Endothelial cell of umbilical vein (primary cell): ENCODE measurements at regions not wholly inside any gene's neighbourhood (a gene's known extent, or its start where the extent isn't known, plus 50 kb on each side); places are given as distances from the start of the nearest gene placed in this dataset.

ENCODE experiments used
- BruUV-seq: library from RNA; stranded (reverse); fragments of 400-500 nt; replicated peaks from 2 replicates; lab custom pipeline; 2021; lab: Mats Ljungman, UMichigan
- CTCF ChIA-PET: fragments of 300-600, 350-600 bp; sonication (Branson Sonifier 250); formaldehyde crosslinking; loops from one replicate; lab custom pipeline; 2021; ENCODE audit warnings: antibody characterized with exemption, inconsistent platforms; lab: Charles Lee
- POLR2A ChIA-PET: fragments of 300-600, 350-600 bp; sonication (Branson Sonifier 250); formaldehyde crosslinking; loops from one replicate; lab custom pipeline; 2021; ENCODE audit warnings: antibody characterized with exemption, inconsistent platforms; lab: Charles Lee
- DNase-seq: peaks from one replicate; pipeline ENCODE4 v3.0.0-alpha.2; 2011; ENCODE audit warnings: low read depth, low spot score
- FAIRE-seq: peaks from 2 replicates; lab custom pipeline; 2011; peaks lifted over from hg19 to GRCh38; lab: Jason Lieb, UNC
- H2AFZ ChIP-seq: 2 replicates; pipeline ENCODE4 v1.6.0; 2012; ENCODE audit warnings: low read depth, low read length, control low read depth, inconsistent platforms
- H3K27ac ChIP-seq: 2 replicates; pipeline ENCODE4 v1.5.1; 2011; ENCODE audit warnings: low read depth, mild to moderate bottlenecking, control low read depth, low read length, moderate library complexity; ENCODE audit not compliant: insufficient read depth
- H3K27me3 ChIP-seq, 2 experiments: 2 replicates each; pipeline versions ENCODE4 v1.6.0 to v1.6.1; 2011; ENCODE audit warnings: low read length in 2 of 2, mixed read lengths in 1 of 2; ENCODE audit not compliant: control insufficient read depth in 2 of 2, insufficient read depth in 2 of 2
- H3K36me3 ChIP-seq, 2 experiments: 2 replicates in 1 of 2; 3 replicates in 1 of 2; pipeline ENCODE4 v1.5.1; 2011; ENCODE audit warnings: low read length in 2 of 2, mild to moderate bottlenecking in 1 of 2, moderate library complexity in 1 of 2; ENCODE audit not compliant: control insufficient read depth in 2 of 2, insufficient read depth in 2 of 2; ENCODE audit errors: extremely low read depth in 1 of 2
- H3K4me1 ChIP-seq: 3 replicates; pipeline ENCODE4 v1.5.1; 2011; ENCODE audit warnings: mild to moderate bottlenecking, low read length; ENCODE audit not compliant: control insufficient read depth, insufficient read depth; ENCODE audit errors: extremely low read depth
- H3K4me2 ChIP-seq: 2 replicates; pipeline ENCODE4 v1.6.1; 2011; ENCODE audit warnings: low read length, control low read depth, mixed read lengths; ENCODE audit not compliant: insufficient read depth
- H3K4me3 ChIP-seq, 3 experiments: fragments of 200-600 bp in 1 of 3; sonication (generic), shearing (Covaris generic) in 1 of 3; replicated peaks in 1 of 3; 2 replicates each; pipeline ENCODE4 v1.5.1; 2011 to 2016; ENCODE audit warnings: control low read depth in 3 of 3, low read length in 3 of 3, mild to moderate bottlenecking in 2 of 3, inconsistent platforms in 1 of 3, low read depth in 1 of 3, moderate library complexity in 1 of 3; ENCODE audit not compliant: insufficient read depth in 1 of 3
- H3K79me2 ChIP-seq: 2 replicates; pipeline ENCODE4 v1.6.0; 2012; ENCODE audit warnings: low read length, inconsistent platforms; ENCODE audit not compliant: control insufficient read depth, insufficient read depth
- H3K9ac ChIP-seq: replicated peaks from 2 replicates; pipeline ENCODE3; 2011; ENCODE audit warnings: low read length, control low read depth; ENCODE audit not compliant: insufficient read depth; ENCODE audit errors: extremely low read depth
- H3K9me1 ChIP-seq: replicated peaks from 3 replicates; pipeline ENCODE4 v1.6.0; 2011; ENCODE audit warnings: mild to moderate bottlenecking, low read length; ENCODE audit not compliant: control insufficient read depth, insufficient read depth; ENCODE audit errors: extremely low read depth
- H3K9me3 ChIP-seq: replicated peaks from 2 replicates; pipeline ENCODE4 v1.5.1; 2012; ENCODE audit warnings: low read length, inconsistent platforms; ENCODE audit not compliant: control insufficient read depth, insufficient read depth
- H4K20me1 ChIP-seq: replicated peaks from 2 replicates; pipeline ENCODE3; 2011; ENCODE audit warnings: mild to moderate bottlenecking, low read length; ENCODE audit not compliant: control insufficient read depth, insufficient read depth; ENCODE audit errors: extremely low read depth
- CTCF ChIP-seq, 2 donors: IDR thresholded peaks; 1 replicate in 1 of 2; 2 replicates in 1 of 2; pipeline ENCODE4 v1.5.1; 2011; ENCODE audit warnings: low read length in 2 of 2, mild to moderate bottlenecking in 2 of 2, moderate library complexity in 2 of 2, control low read depth in 1 of 2, inconsistent platforms in 1 of 2, low read depth in 1 of 2; ENCODE audit not compliant: insufficient read depth in 1 of 2; ENCODE audit errors: extremely low read depth in 1 of 2
- EZH2 ChIP-seq: IDR thresholded peaks from 2 replicates; pipeline ENCODE4 v1.6.1; 2012; ENCODE audit warnings: borderline replicate concordance, low read depth, mild to moderate bottlenecking, moderate library complexity, low read length, inconsistent platforms; ENCODE audit not compliant: severe bottlenecking
- FOS ChIP-seq: IDR thresholded peaks from 2 replicates; pipeline ENCODE4 v1.6.1; 2011; ENCODE audit warnings: mild to moderate bottlenecking, low read length, moderate library complexity, borderline replicate concordance; ENCODE audit not compliant: insufficient read depth
- GATA2 ChIP-seq: IDR thresholded peaks from 2 replicates; pipeline ENCODE4 v1.7.0; 2011; ENCODE audit warnings: low read depth, mild to moderate bottlenecking, moderate library complexity, mixed read lengths, low read length; ENCODE audit not compliant: insufficient read length, insufficient read depth
- JUN ChIP-seq: IDR thresholded peaks from 2 replicates; pipeline ENCODE4 v1.6.1; 2011; ENCODE audit warnings: borderline replicate concordance, low read depth; ENCODE audit not compliant: insufficient read length, insufficient read depth
- MAX ChIP-seq: IDR thresholded peaks from 2 replicates; pipeline ENCODE4 v1.6.1; 2011; ENCODE audit not compliant: insufficient read depth, insufficient read length
- MYC ChIP-seq: IDR thresholded peaks from one replicate; pipeline ENCODE4 v1.6.1; 2011; ENCODE audit warnings: mild to moderate bottlenecking, low read depth, low read length
- POLR2A ChIP-seq: IDR thresholded peaks from 2 replicates; pipeline ENCODE4 v1.6.1; 2012; ENCODE audit warnings: low read depth, mild to moderate bottlenecking, control low read depth, low read length
- POLR2AphosphoS5 ChIP-seq: IDR thresholded peaks from 2 replicates; pipeline ENCODE4 v1.6.1; 2012; ENCODE audit warnings: low read depth, mild to moderate bottlenecking, control low read depth, low read length, moderate library complexity; ENCODE audit not compliant: insufficient read depth
- dilution Hi-C: fragments of 300-500 bp; cut with MboI; formaldehyde crosslinking; loops from one replicate; pipeline ENCODE4 v1.15.0; 2019; ENCODE audit warnings: low sequenced_read_pairs; ENCODE audit not compliant: extremely low pct_ligation_motif_present
- intact Hi-C: fragments of 100-400 bp; cut with micrococcal nuclease; formaldehyde crosslinking; loops from one replicate; pipeline ENCODE4 v1.10.0; 2022

- H3K9me3 ChIP-seq, result no peaks in the 10 kb centered on the region
- H3K27ac ChIP-seq, result no peak overlapping the region
- H3K4me1 ChIP-seq, result no peaks in the 10 kb centered on the region
- H2AFZ ChIP-seq, result no peak overlapping the region
- H3K9ac ChIP-seq, result no peak overlapping the region
- H3K9me1 ChIP-seq, result no peaks in the 10 kb centered on the region
- H3K4me3 ChIP-seq, result no peak overlapping the region
- DNase-seq (no peak), FAIRE-seq (no peak)
- CTCF ChIA-PET, result no interaction called here
- no peak overlapping the region for H3K4me2 ChIP-seq
- H3K27me3 ChIP-seq, result no peaks in the 10 kb centered on the region
- H3K36me3 ChIP-seq, result no peaks in the 10 kb centered on the region
- H4K20me1 ChIP-seq, result no peaks in the 10 kb centered on the region
- no peaks in the 10 kb centered on the region for H3K79me2 ChIP-seq
- no TSS peak for BruUV-seq
- TF ChIP-seq GATA2 (no peak), JUN (no peak), POLR2AphosphoS5 (no peak), MYC (no peak), MAX (no peak)
- intact Hi-C loops, result no loop called here
- dilution Hi-C loops, result no loop called here
- POLR2A ChIA-PET, result no interaction called here
These were observed 383.6 kb upstream of the NR2F2 start for GRCh38 chr15:95946926-95947325.

- no peaks in the 10 kb centered on the region for H3K36me3 ChIP-seq
- FAIRE-seq (no peak), DNase-seq (no peak)
- H3K27me3 ChIP-seq, result no peaks in the 10 kb centered on the region
- H3K9ac ChIP-seq, result no peak overlapping the region
- dilution Hi-C loops (no loop called here), intact Hi-C loops (no loop called here)
- no peak overlapping the region for H3K4me3 ChIP-seq
- POLR2A ChIA-PET, result no interaction called here
- no peaks in the 10 kb centered on the region for H3K4me1 ChIP-seq
- H3K4me2 ChIP-seq, result no peak overlapping the region
- no peaks in the 10 kb centered on the region for H3K9me1 ChIP-seq
- no peak overlapping the region for H3K27ac ChIP-seq
- TF ChIP-seq CTCF (IDR thresholded peaks at IDR 0.05; ENCODE audit: extremely low read depth in 1 of 2, insufficient read depth in 1 of 2, low read depth in 1 of 2, low read length in 2 of 2) (no peak), JUN (no peak), GATA2 (no peak), POLR2AphosphoS5 (no peak), EZH2 (no peak), FOS (no peak), MYC (no peak), MAX (no peak), POLR2A (no peak)
- H3K9me3 ChIP-seq, result no peaks in the 10 kb centered on the region
- no TSS peak for BruUV-seq
- H4K20me1 ChIP-seq, result no peaks in the 10 kb centered on the region
- H2AFZ ChIP-seq, result no peak overlapping the region
- CTCF ChIA-PET, result interaction anchor here (1.0 to 1.1 kb wide), 2 partner anchors 10 to 1367 kb away, joined by 3 read pairs; no protein-coding TSS in a partner anchor
- H3K79me2 ChIP-seq, result no peaks in the 10 kb centered on the region
These were observed 382.1 kb upstream of the NR2F2 start for GRCh38 chr15:95948411-95948810.
